ENCODE measurements at regions not wholly inside any gene's neighbourhood (a gene's known extent, or its start where the extent isn't known, plus 50 kb on each side); places are given as distances from the start of the nearest gene placed in this dataset.
A peak's percentile ranks its signal among the peaks of the same experiment; 100 is the strongest.

- DNase-seq: no peak
Measured at GRCh38 chr17:74028354-74029116, 174.9 kb upstream of the RPL38 start.

GRCh38 chr17:74031316-74032090 lies 172.0 kb upstream of the RPL38 start:
- DNase-seq: no peak

GRCh38 chr17:74032222-74032621 lies 171.3 kb upstream of the RPL38 start:
- DNase-seq: no peak

DNA sequence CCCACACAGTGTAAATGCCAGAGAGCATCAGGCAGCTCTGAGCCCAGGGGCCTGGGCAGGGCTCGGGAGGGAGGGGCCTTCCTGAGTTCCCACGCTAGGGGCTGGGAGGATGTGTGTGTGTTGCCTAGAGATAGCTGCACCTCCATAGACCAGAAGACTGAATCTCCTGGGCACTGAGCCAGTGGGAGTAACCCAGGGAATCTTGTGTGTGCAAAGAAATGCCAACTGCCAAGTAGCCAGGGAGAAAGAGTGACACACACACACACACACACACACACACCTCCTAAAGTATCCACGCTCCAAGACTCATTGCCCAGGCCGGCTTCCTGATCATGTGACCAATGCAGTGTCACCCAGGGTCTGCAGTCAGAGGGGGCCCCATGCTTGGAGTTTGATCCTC lies 166.2 kb upstream of the RPL38 start:
- DNase-seq: no peak

DNA sequence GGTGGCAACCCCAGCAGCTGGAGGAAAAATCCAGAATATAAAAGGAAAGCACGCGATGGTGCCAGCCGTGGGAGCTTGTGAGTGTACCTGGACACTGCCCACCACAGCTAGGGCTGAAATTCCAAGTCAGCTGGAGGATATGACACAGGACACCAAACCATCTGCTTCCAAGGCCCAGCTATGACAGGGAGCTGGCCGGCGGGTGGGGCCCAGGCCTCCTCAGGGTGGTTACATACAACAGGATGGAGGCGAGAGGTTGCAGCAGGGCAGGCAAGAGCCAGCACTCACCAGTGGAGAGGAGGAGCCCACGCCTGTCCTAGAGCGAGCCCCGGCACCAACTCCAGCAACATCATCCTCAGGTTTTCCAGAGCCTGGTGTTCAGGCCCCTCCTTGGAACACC lies 163.2 kb upstream of the RPL38 start:
- no peak for DNase-seq

GRCh38 chr17:74040729-74041128 lies 162.7 kb upstream of the RPL38 start:
- DNase-seq: no peak

GRCh38 chr17:74041869-74042640 lies 161.4 kb upstream of the RPL38 start:
- DNase-seq: no peak

DNA sequence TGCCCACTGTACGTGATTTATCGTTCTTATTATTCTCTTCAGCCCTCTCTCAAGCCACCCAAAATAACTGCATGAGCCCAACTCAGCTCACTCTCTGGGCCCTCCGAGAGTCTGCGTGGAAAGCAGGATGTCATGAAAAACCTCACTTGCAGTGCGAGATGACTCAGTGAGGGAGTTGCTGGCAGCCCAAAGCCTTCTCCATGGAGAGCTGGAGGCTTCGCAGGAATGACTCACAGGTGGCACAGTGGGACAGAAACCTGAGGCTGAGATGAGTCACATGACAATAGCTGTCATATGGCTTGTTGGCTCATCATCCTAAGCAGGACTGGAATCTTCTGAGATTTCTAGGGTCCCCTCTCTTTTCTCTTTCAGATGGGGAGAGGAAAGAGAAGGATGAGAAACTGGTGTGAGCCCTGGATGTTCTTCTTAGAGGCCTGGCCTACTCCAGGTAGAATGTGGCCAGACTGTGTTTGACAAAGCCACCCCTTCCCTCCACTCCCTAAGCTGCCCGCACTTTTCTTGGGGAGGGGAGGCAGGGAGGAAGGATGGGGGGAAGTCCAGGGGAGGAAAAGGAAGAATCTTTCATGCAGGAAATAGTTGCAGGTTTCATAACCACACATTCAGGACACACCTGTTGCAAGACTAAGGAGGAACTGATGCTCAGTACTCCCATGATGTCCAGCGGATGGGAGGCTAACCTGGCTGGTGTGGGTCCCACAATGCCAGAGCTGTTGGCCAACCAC lies 160.6 kb upstream of the RPL38 start:
- DNase-seq: peak; percentile 89 to 92

- DNase-seq: no peak
Measured at GRCh38 chr17:74043976-74044375, 159.5 kb upstream of the RPL38 start.

GRCh38 chr17:74045608-74046280 lies 157.7 kb upstream of the RPL38 start:
- DNase-seq: no peak

DNA sequence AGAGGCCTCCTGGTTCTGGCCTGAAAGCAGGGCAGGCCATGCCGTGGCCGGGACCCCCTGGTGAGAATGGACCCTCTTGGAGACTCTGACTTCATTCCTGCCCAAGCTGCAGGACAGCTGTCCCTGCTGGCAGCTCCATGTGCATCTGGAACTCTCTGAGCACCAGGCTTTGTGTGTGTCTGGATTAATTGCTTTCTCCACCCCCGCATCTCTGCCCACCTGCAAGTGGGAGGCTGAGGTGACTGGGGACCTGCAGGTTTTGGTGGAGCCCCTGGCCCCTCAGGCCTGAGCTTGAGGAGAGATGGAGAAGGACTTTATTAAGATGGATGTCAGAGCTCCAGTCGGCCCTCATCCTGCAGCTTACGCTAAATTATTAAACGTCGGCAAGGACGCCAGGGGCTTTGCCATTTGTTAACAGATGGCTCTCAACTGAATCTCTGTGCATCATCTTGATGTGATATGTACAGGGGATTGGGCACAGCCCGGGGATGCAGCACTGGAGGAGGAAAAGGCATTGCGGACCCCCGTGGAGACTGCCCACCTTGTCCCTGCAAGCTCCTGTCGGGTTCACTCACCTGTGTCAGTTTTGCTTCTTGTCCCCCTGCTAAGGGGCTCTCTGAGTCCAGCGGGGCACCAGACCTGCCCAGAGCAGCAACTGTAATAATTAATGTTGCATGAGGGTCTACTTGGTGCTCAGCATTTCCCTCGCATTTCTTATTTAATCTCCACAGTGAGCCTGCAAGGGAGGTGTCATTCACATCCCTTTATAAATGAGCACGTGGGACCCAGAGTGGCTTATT lies 154.1 kb upstream of the RPL38 start:
- DNase-seq: no peak

GRCh38 chr17:74049967-74050458 lies 153.5 kb upstream of the RPL38 start:
- DNase-seq: no peak

GRCh38 chr17:74051348-74051747 lies 152.1 kb upstream of the RPL38 start:
- DNase-seq: no peak

- no peak for DNase-seq
Measured at GRCh38 chr17:74052993-74053711, 150.3 kb upstream of the RPL38 start.

- no peak for DNase-seq
Measured at GRCh38 chr17:74053712-74054078, 149.8 kb upstream of the RPL38 start.

DNA sequence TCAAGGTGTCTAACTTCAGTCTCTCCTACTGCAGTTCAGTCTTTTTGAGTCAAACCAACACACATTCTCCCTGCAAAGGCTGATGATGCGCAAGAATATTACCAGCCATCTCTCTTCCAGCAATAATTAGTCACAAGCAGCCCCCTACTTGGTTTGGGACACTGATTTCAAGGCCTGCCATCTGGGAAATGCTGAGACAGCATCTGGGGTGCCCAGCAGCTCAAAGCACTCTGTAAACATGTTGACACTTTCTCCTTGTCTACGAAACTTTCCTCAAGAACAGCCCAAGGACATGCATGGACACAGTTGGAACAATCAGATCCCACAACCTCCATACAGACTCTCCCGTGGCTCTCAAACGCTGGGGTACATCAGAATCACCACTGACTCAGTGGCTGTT lies 149.2 kb upstream of the RPL38 start:
- DNase-seq: no peak

- DNase-seq: no peak
Measured at GRCh38 chr17:74055508-74056160, 147.8 kb upstream of the RPL38 start.

- DNase-seq: no peak
Measured at GRCh38 chr17:74059479-74060240, 143.8 kb upstream of the RPL38 start.

DNA sequence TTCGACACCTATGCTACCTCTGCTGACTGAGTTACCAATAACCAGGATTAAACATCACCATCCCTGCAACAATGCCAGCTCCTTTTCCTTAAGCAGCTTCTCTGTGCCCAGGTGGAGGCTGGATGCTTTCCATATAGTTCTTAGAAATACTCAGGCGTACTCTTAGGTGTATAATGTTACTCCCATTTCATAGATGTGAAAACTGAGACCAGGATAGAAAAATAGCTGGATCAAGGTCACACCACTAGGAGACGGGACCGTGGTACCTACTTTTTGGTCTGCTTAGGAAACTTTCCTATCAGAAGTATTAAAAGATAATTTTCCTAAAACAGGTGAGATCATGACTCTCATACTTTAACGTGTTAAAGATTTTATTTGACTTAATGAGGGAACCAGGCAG lies 141.7 kb upstream of the RPL38 start:
- no peak for DNase-seq
